ENCODE measurements at regions not wholly inside any gene's neighbourhood (a gene's known extent, or its start where the extent isn't known, plus 50 kb on each side); places are given as distances from the start of the nearest gene placed in this dataset.

DNA sequence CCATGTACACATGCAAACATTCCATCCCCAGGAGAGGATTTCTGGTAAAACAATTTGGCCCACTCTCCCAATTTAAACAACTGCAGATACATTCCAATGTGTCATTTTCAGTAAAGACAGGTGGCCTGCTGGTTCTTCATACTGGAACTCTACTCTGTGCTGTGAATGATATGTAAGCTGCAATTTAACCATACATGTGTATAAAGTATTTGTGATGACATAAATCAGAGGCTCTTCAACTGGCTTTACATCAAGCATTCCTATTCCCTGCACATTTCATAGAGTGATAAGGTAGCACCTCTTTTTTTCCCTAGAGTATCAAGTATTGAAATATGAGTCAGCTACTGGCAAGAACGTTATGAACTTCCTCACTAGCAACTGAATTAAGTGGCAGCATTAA is 649.5 kb upstream of the ADGRL2 start:
- no peak overlapping the region for H3K4me3 ChIP-seq
- TF ChIP-seq, protein P1, sequence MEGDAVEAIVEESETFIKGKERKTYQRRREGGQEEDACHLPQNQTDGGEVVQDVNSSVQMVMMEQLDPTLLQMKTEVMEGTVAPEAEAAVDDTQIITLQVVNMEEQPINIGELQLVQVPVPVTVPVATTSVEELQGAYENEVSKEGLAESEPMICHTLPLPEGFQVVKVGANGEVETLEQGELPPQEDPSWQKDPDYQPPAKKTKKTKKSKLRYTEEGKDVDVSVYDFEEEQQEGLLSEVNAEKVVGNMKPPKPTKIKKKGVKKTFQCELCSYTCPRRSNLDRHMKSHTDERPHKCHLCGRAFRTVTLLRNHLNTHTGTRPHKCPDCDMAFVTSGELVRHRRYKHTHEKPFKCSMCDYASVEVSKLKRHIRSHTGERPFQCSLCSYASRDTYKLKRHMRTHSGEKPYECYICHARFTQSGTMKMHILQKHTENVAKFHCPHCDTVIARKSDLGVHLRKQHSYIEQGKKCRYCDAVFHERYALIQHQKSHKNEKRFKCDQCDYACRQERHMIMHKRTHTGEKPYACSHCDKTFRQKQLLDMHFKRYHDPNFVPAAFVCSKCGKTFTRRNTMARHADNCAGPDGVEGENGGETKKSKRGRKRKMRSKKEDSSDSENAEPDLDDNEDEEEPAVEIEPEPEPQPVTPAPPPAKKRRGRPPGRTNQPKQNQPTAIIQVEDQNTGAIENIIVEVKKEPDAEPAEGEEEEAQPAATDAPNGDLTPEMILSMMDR (IDR thresholded peaks at IDR 0.05) = no peak
- TF ChIP-seq POLR2AphosphoS5 (IDR thresholded peaks at IDR 0.05) (no peak), POLR2A (IDR thresholded peaks at IDR 0.05; ENCODE audit: low read depth) (no peak), EP300 (IDR thresholded peaks at IDR 0.05) (no peak)
- H3K36me3 ChIP-seq = no peaks in the 10 kb centered on the region
- no peaks in the 10 kb centered on the region for H3K4me1 ChIP-seq
- no peak for DNase-seq (ENCODE audit: extremely low spot score)
- H3K27ac ChIP-seq (replicated peaks in 1 of 4) = no peak overlapping the region
- H3K9me3 ChIP-seq = no peaks in the 10 kb centered on the region
- intact Hi-C loops (cut with DNase I) = no loop called here
- no peaks in the 10 kb centered on the region for H3K27me3 ChIP-seq
- 6% methylated on average over 1 of the region's 1 CpG for WGBS

DNA sequence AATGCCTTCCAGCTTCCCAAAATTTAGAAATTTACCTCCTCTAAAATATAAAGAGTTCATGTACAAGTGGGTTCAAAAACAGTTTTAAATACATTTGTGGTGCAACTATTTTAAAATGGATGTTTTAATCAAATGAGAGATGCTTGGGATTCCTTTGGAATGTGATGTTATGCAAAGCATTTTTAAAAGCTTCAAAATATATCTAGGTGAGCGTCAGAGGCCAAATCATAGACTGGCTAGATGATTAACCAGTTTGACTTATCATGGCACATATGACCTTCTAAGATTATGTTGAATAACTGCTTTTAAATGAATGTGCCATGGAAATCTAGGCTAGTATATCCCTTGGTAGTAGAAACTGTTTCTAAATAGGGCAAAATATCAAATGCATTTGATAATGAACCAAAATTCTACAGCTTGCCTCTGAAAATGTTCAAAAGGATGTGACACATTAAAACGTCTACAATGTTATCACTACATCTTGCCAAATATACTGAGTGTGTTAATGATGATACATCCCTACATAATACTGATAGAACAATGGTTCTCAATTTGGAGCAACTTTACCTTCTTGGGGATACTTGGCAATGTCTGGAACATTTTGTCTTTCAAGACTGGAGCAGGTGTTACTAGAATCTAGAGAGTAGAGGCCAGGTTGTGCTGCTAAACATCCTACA is 650.9 kb upstream of the ADGRL2 start:
- 63% methylated on average over 2 of the region's 2 CpGs for WGBS
- no peaks in the 10 kb centered on the region for H3K36me3 ChIP-seq
- intact Hi-C loops (cut with DNase I) = no loop called here

GRCh38 chr1:81144240-81144825 is 656.4 kb upstream of the ADGRL2 start:
- Histone ChIP-seq H3K27me3 (no peaks in the 10 kb centered on the region), H3K27ac (replicated peaks in 1 of 4) (no peak overlapping the region), H3K9me3 (no peaks in the 10 kb centered on the region), H3K4me1 (peaks cover 0 to 23% (median 15%) of the 10 kb centered on the region in 4 donors), H3K4me3 (no peak overlapping the region), H3K36me3 (no peaks in the 10 kb centered on the region)
- TF ChIP-seq POLR2A (IDR thresholded peaks at IDR 0.05; ENCODE audit: low read depth) (no peak), POLR2AphosphoS5 (IDR thresholded peaks at IDR 0.05) (no peak), EP300 (IDR thresholded peaks at IDR 0.05) (no peak)
- TF ChIP-seq, protein P1 (IDR thresholded peaks at IDR 0.05) = no peak
- intact Hi-C loops (cut with DNase I) = no loop called here
- WGBS = 50% methylated on average over 4 of the region's 4 CpGs
- DNase-seq (ENCODE audit: extremely low spot score) = no peak

More for the DNA sequence above, 650.9 kb upstream of the ADGRL2 start:
- Histone ChIP-seq H3K9me3 (no peaks in the 10 kb centered on the region), H3K4me1 (no peaks in the 10 kb centered on the region), H3K27ac (replicated peaks in 1 of 4) (no peak overlapping the region), H3K27me3 (no peaks in the 10 kb centered on the region), H3K4me3 (no peak overlapping the region)
- DNase-seq (ENCODE audit: extremely low spot score) = no peak
- TF ChIP-seq POLR2AphosphoS5 (IDR thresholded peaks at IDR 0.05) (no peak), EP300 (IDR thresholded peaks at IDR 0.05) (no peak), POLR2A (IDR thresholded peaks at IDR 0.05; ENCODE audit: low read depth) (no peak)
- TF ChIP-seq, protein P1 (IDR thresholded peaks at IDR 0.05) = no peak

DNA sequence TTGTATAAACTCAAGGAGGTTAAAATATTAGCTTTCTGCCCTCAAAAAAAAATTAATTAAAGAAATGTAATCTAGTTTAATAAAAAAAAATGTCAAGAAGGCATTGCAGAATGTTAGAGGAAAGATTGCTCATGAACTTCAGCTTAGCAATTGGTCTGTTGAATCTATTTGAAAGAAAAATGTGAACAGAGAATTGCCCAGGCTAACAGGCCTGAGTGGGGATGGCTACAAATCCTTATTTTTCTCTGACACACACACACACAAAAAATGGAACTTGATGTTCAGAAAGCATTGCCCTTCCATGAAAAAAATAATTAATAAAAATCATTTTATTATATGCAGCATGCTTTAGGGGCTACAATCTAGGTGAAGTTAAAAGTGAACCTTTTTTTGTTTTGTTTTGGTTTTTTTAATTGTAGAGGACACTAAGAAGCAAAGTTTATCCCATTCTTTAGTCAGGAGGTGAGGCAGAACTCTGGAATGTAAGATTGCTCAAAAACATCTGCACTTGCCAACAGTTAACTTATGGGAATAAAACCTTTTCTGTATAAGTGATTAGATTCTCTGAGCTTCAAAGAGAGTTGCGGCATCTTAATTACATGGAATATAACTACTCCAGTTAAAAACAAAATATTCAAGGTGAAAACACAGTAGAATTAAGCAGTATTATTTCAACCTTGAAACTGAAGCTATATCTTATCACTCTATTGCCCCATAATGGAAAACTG is 658.5 kb upstream of the ADGRL2 start:
- DNase-seq (ENCODE audit: extremely low spot score) = no peak
- intact Hi-C loops (cut with DNase I) = no loop called here
- Histone ChIP-seq H3K27ac (replicated peaks in 1 of 4) (no peak overlapping the region), H3K36me3 (no peaks in the 10 kb centered on the region), H3K9me3 (no peaks in the 10 kb centered on the region), H3K27me3 (no peaks in the 10 kb centered on the region), H3K4me3 (no peak overlapping the region), H3K4me1 (peaks cover 0 to 23% (median 15%) of the 10 kb centered on the region in 4 donors)
- WGBS = 83% methylated on average over 1 of the region's 1 CpG
- TF ChIP-seq EP300 (IDR thresholded peaks at IDR 0.05) (no peak), POLR2A (IDR thresholded peaks at IDR 0.05; ENCODE audit: low read depth) (no peak), POLR2AphosphoS5 (IDR thresholded peaks at IDR 0.05) (no peak)
- TF ChIP-seq, protein P1 (IDR thresholded peaks at IDR 0.05) = no peak
